Transverse colon (tissue), 4 donors: ENCODE measurements at regions not wholly inside any gene's neighbourhood (a gene's known extent, or its start where the extent isn't known, plus 50 kb on each side); places are given as distances from the start of the nearest gene placed in this dataset.

Experiments used
- CTCF ChIP-seq, 5 experiments: fragments of 200-600 bp in 3 of 5; fragments of 450-650 bp in 2 of 5; sonication (generic) in 3 of 5; IDR thresholded peaks; 1 replicate in 2 of 5; 2 replicates in 3 of 5; pipeline ENCODE4 v1.5.1; 2016 to 2017; ENCODE audit warnings: antibody characterized with exemption in 5 of 5, inconsistent platforms in 3 of 5, mild to moderate bottlenecking in 2 of 5, moderate library complexity in 1 of 5
- POLR2A ChIP-seq: fragments of 450-650 bp; IDR thresholded peaks from one replicate; pipeline ENCODE4 v1.6.1; 2016; ENCODE audit warnings: antibody characterized with exemption, mild to moderate bottlenecking, moderate library complexity
- POLR2AphosphoS5 ChIP-seq, 3 donors: sonication (generic); formaldehyde crosslinking; IDR thresholded peaks; one replicate each; pipeline ENCODE4 v1.6.1; 2016; ENCODE audit warnings: antibody characterized with exemption in 3 of 3

GRCh38 chr4:31075969-31076368 is 355.8 kb downstream of the PCDH7 start:
- TF ChIP-seq POLR2A: no peak
- no peak for TF ChIP-seq CTCF (IDR thresholded peaks at IDR 0.05)
- no peak for TF ChIP-seq POLR2AphosphoS5 (IDR thresholded peaks at IDR 0.05)
